ENCODE measurements at regions not wholly inside any gene's neighbourhood (a gene's known extent, or its start where the extent isn't known, plus 50 kb on each side); places are given as distances from the start of the nearest gene placed in this dataset.

DNA sequence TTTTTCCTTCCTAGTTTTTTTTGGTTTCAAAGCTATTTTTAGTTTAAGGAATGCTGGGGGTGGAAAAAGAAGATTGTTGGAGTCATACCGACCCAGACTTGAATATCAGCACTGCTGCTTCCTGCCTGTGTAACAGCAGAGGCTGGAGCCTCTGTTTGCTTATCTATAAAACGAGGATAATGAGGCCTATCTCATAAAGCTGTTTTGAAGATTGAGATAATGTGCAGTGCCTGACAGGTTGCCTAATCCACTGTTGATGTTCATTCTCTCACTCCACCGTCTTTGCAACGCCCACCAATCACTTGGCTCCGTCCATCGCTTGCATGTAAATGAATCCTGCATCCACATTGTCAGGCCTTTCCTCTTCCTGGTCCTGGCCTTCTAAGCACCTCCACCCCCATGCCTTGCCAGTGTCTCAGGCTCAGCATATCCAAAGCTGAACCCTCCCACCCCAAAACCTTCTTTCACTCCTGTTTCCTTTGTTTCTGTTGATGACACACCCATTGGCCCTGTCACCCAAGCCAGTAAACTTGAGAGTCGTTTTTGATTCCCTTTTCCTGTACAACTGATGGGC lies 94.9 kb downstream of the MEX3B start:
- H3K4me3 ChIP-seq, result no peak overlapping the region
- TF ChIP-seq, protein P1, sequence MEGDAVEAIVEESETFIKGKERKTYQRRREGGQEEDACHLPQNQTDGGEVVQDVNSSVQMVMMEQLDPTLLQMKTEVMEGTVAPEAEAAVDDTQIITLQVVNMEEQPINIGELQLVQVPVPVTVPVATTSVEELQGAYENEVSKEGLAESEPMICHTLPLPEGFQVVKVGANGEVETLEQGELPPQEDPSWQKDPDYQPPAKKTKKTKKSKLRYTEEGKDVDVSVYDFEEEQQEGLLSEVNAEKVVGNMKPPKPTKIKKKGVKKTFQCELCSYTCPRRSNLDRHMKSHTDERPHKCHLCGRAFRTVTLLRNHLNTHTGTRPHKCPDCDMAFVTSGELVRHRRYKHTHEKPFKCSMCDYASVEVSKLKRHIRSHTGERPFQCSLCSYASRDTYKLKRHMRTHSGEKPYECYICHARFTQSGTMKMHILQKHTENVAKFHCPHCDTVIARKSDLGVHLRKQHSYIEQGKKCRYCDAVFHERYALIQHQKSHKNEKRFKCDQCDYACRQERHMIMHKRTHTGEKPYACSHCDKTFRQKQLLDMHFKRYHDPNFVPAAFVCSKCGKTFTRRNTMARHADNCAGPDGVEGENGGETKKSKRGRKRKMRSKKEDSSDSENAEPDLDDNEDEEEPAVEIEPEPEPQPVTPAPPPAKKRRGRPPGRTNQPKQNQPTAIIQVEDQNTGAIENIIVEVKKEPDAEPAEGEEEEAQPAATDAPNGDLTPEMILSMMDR (IDR thresholded peaks at IDR 0.05), result no peak
- TF ChIP-seq POLR2AphosphoS5 (IDR thresholded peaks at IDR 0.05), result no peak
- no peak for TF ChIP-seq EP300 (IDR thresholded peaks at IDR 0.05; ENCODE audit: low read depth)
- no peak for TF ChIP-seq POLR2A (IDR thresholded peaks at IDR 0.05)
- no peaks in the 10 kb centered on the region for H3K27me3 ChIP-seq
- in situ Hi-C loops (cut with MboI; ENCODE audit: low pct_ligation_motif_present in 1 of 4, low pct_unique_long_range_greater_than_20kb in 1 of 4, low sequenced_read_pairs in 3 of 4) (no loop called here), intact Hi-C loops (cut with DNase I; ENCODE audit: low total_unique reads) (no loop called here)
- 17 to 47% methylated on average over 2 to 7 of the region's 7 CpGs for WGBS, 2 donors (ENCODE audit: low coverage in 1 of 2)
- no peak for DNase-seq
- H3K4me1 ChIP-seq, result no peaks in the 10 kb centered on the region
- H3K36me3 ChIP-seq, result no peaks in the 10 kb centered on the region
- H3K9me3 ChIP-seq, result no peaks in the 10 kb centered on the region
- H3K27ac ChIP-seq, result no peak overlapping the region

DNA sequence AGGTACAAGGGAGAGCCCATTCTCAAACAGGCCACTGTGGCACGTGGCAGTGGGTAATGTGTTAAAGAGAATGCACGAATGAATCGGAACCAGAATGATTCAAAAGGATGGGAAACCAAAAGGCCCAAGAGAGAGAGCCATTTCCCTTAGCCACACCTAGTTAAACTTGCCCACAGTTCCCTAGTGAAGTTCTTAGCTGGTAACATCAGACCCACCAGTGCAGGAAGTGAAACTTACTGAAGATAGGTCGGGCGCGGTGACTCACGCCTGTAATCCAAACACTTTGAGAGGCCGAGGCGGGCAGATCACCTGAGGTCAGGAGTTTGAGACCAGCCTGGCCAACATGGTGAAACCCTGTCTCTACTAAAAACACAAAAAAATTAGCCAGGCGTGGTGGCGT lies 97.1 kb downstream of the MEX3B start:
- 62 to 81% methylated on average over 3 to 11 of the region's 11 CpGs for WGBS, 2 donors (ENCODE audit: low coverage in 1 of 2)
- intact Hi-C loops (cut with DNase I; ENCODE audit: low total_unique reads), result no loop called here

DNA sequence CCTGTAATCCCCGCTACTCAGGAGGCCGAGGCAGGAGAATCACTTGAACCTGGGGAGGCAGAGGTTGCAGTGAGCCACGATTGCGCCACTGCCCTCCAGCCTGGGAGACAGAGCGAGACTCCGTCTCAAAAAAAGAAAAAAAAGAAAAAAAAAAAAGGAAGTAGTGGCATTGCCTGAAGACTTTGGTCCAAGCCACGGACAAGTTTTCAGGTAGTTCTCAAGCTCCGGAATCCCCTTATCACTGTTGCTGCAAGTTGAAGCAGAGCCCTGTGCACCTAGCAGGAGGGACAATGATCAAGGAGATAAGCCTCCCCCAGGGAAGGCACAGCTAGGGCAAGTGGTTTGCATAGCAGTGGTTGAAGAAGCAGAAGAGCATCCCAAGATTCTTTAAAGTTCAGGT lies 97.6 kb downstream of the MEX3B start:
- WGBS, 2 donors (ENCODE audit: low coverage in 1 of 2), result 91 to 100% methylated on average over 2 to 8 of the region's 8 CpGs
- Histone ChIP-seq H3K9me3 (no peaks in the 10 kb centered on the region), H3K27ac (no peak overlapping the region), H3K4me1 (no peaks in the 10 kb centered on the region), H3K27me3 (no peaks in the 10 kb centered on the region), H3K4me3 (no peak overlapping the region), H3K36me3 (no peaks in the 10 kb centered on the region)
- in situ Hi-C loops (cut with MboI; ENCODE audit: low pct_ligation_motif_present in 1 of 4, low pct_unique_long_range_greater_than_20kb in 1 of 4, low sequenced_read_pairs in 3 of 4), result loop anchor here in 2 of 4 donors (25.0 kb wide), 1 partner anchor 461 kb away; no protein-coding TSS in a partner anchor
- TF ChIP-seq EP300 (IDR thresholded peaks at IDR 0.05; ENCODE audit: low read depth), result no peak
- TF ChIP-seq, protein P1 (IDR thresholded peaks at IDR 0.05), result no peak
- no peak for TF ChIP-seq POLR2AphosphoS5 (IDR thresholded peaks at IDR 0.05)
- no peak for TF ChIP-seq POLR2A (IDR thresholded peaks at IDR 0.05)
- no peak for DNase-seq
- intact Hi-C loops (cut with DNase I; ENCODE audit: low total_unique reads), result no loop called here

More for the DNA sequence above, 97.1 kb downstream of the MEX3B start:
- Histone ChIP-seq H3K9me3 (no peaks in the 10 kb centered on the region), H3K27ac (no peak overlapping the region), H3K4me1 (no peaks in the 10 kb centered on the region), H3K4me3 (no peak overlapping the region), H3K27me3 (no peaks in the 10 kb centered on the region), H3K36me3 (no peaks in the 10 kb centered on the region)
- no peak for TF ChIP-seq EP300 (IDR thresholded peaks at IDR 0.05; ENCODE audit: low read depth)
- no peak for TF ChIP-seq POLR2A (IDR thresholded peaks at IDR 0.05)
- in situ Hi-C loops (cut with MboI; ENCODE audit: low pct_ligation_motif_present in 1 of 4, low pct_unique_long_range_greater_than_20kb in 1 of 4, low sequenced_read_pairs in 3 of 4), result loop anchor here in 2 of 4 donors (25.0 kb wide), 1 partner anchor 461 kb away; no protein-coding TSS in a partner anchor
- DNase-seq, result no peak

DNA sequence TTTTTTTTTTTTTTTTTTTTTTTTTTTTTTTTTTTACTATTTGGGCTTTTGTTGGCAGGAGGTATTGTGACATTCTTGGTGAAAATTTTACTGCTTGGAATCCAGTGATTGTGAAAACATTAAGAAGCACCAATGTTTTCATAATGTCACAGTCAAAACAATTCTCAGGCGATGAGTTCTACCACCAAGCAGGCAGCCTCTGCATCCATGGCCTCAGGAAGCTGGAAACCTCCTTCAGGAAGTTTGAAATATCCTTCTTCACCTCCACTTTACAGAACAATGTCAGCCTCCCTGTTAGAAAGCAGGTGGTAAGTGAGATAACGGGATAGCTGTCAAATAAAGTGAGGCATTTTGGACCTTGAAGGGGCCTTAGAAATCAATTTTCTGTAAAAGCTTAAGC lies 98.3 kb downstream of the MEX3B start:
- in situ Hi-C loops (cut with MboI; ENCODE audit: low pct_ligation_motif_present in 1 of 4, low pct_unique_long_range_greater_than_20kb in 1 of 4, low sequenced_read_pairs in 3 of 4) (loop anchor here in 2 of 4 donors (25.0 kb wide), 1 partner anchor 460 kb away; no protein-coding TSS in a partner anchor), intact Hi-C loops (cut with DNase I; ENCODE audit: low total_unique reads) (no loop called here)
- H3K4me1 ChIP-seq, result no peaks in the 10 kb centered on the region
- no peak for TF ChIP-seq POLR2AphosphoS5 (IDR thresholded peaks at IDR 0.05)
- TF ChIP-seq POLR2A (IDR thresholded peaks at IDR 0.05), result no peak
- TF ChIP-seq EP300 (IDR thresholded peaks at IDR 0.05; ENCODE audit: low read depth), result no peak
- TF ChIP-seq, protein P1 (IDR thresholded peaks at IDR 0.05), result no peak
- no peak overlapping the region for H3K27ac ChIP-seq
- WGBS, 2 donors (ENCODE audit: low coverage in 1 of 2), result 59 to 63% methylated on average over 2 of the region's 2 CpGs
- H3K9me3 ChIP-seq, result no peaks in the 10 kb centered on the region
- DNase-seq, result no peak
- no peaks in the 10 kb centered on the region for H3K36me3 ChIP-seq
- no peaks in the 10 kb centered on the region for H3K27me3 ChIP-seq
- no peak overlapping the region for H3K4me3 ChIP-seq

All from transverse colon (tissue), 4 donors.